ENCODE measurements at regions not wholly inside any gene's neighbourhood (a gene's known extent, or its start where the extent isn't known, plus 50 kb on each side); places are given as distances from the start of the nearest gene placed in this dataset.
"Not testable (repeated sequence)": the region's sequence is repeated elsewhere in the genome, so short reads cannot be mapped to it uniquely, and the experiment has no call there.

- H3K9ac ChIP-seq (ENCODE audit: low read depth in 1 of 2, low read length in 2 of 2) = no peak overlapping the region
- H3K4me3 ChIP-seq (ENCODE audit: low read depth in 1 of 2, low read length in 2 of 2) = no peak overlapping the region
- peaks cover 11 to 16% of the 10 kb centered on the region in 2 donors for H3K4me1 ChIP-seq (ENCODE audit: control insufficient read depth in 1 of 2, insufficient read depth in 2 of 2, low read length in 2 of 2)
- no peaks in the 10 kb centered on the region for H3K36me3 ChIP-seq (ENCODE audit: control insufficient read depth in 1 of 2, insufficient read depth in 2 of 2, low read length in 2 of 2)
- H3K27me3 ChIP-seq (ENCODE audit: control insufficient read depth in 1 of 2, insufficient read depth in 2 of 2, low read length in 2 of 2) = no peaks in the 10 kb centered on the region
- no peak overlapping the region for H3K27ac ChIP-seq (ENCODE audit: low read depth, low read length)
- H3K9me3 ChIP-seq (ENCODE audit: control insufficient read depth in 1 of 2, low read length in 2 of 2) = no peaks in the 10 kb centered on the region
Measured at GRCh38 chr9:73095425-73095824, 56.2 kb upstream of the ANXA1 start.

GRCh38 chr9:73093740-73094379 lies 57.8 kb upstream of the ANXA1 start:
- no peak overlapping the region for H3K9ac ChIP-seq (ENCODE audit: low read depth in 1 of 2, low read length in 2 of 2)
- no peaks in the 10 kb centered on the region for H3K36me3 ChIP-seq (ENCODE audit: control insufficient read depth in 1 of 2, insufficient read depth in 2 of 2, low read length in 2 of 2)
- peak overlapping the region in 1 of 2 donors; percentile 9 for H3K4me3 ChIP-seq (ENCODE audit: low read depth in 1 of 2, low read length in 2 of 2)
- H3K27ac ChIP-seq (ENCODE audit: low read depth, low read length) = no peak overlapping the region
- peaks cover 14 to 28% of the 10 kb centered on the region in 2 donors for H3K4me1 ChIP-seq (ENCODE audit: control insufficient read depth in 1 of 2, insufficient read depth in 2 of 2, low read length in 2 of 2)
- H3K27me3 ChIP-seq (ENCODE audit: control insufficient read depth in 1 of 2, insufficient read depth in 2 of 2, low read length in 2 of 2) = no peaks in the 10 kb centered on the region
- H3K9me3 ChIP-seq (ENCODE audit: control insufficient read depth in 1 of 2, low read length in 2 of 2) = no peaks in the 10 kb centered on the region

- Histone ChIP-seq H3K4me1 (ENCODE audit: control insufficient read depth in 1 of 2, insufficient read depth in 2 of 2, low read length in 2 of 2) (peaks cover 14 to 28% of the 10 kb centered on the region in 2 donors), H3K9ac (ENCODE audit: low read depth in 1 of 2, low read length in 2 of 2) (no peak overlapping the region), H3K27me3 (ENCODE audit: control insufficient read depth in 1 of 2, insufficient read depth in 2 of 2, low read length in 2 of 2) (no peaks in the 10 kb centered on the region), H3K4me3 (ENCODE audit: low read depth in 1 of 2, low read length in 2 of 2) (peak overlapping the region in 1 of 2 donors; percentile 9), H3K9me3 (ENCODE audit: control insufficient read depth in 1 of 2, low read length in 2 of 2) (no peaks in the 10 kb centered on the region), H3K27ac (ENCODE audit: low read depth, low read length) (no peak overlapping the region), H3K36me3 (ENCODE audit: control insufficient read depth in 1 of 2, insufficient read depth in 2 of 2, low read length in 2 of 2) (no peaks in the 10 kb centered on the region)
Measured at GRCh38 chr9:73093016-73093739, 58.5 kb upstream of the ANXA1 start.

GRCh38 chr9:73091909-73092308 lies 59.8 kb upstream of the ANXA1 start:
- Histone ChIP-seq H3K27ac (ENCODE audit: low read depth, low read length) (no peak overlapping the region), H3K36me3 (ENCODE audit: control insufficient read depth in 1 of 2, insufficient read depth in 2 of 2, low read length in 2 of 2) (no peaks in the 10 kb centered on the region), H3K27me3 (ENCODE audit: control insufficient read depth in 1 of 2, insufficient read depth in 2 of 2, low read length in 2 of 2) (no peaks in the 10 kb centered on the region), H3K4me1 (ENCODE audit: control insufficient read depth in 1 of 2, insufficient read depth in 2 of 2, low read length in 2 of 2) (peaks cover 14 to 28% of the 10 kb centered on the region in 2 donors), H3K9ac (ENCODE audit: low read depth in 1 of 2, low read length in 2 of 2) (no peak overlapping the region), H3K9me3 (ENCODE audit: control insufficient read depth in 1 of 2, low read length in 2 of 2) (no peaks in the 10 kb centered on the region), H3K4me3 (ENCODE audit: low read depth in 1 of 2, low read length in 2 of 2) (no peak overlapping the region)

- no peaks in the 10 kb centered on the region for H3K9me3 ChIP-seq (ENCODE audit: control insufficient read depth in 1 of 2, low read length in 2 of 2)
- peaks cover 14 to 28% of the 10 kb centered on the region in 2 donors for H3K4me1 ChIP-seq (ENCODE audit: control insufficient read depth in 1 of 2, insufficient read depth in 2 of 2, low read length in 2 of 2)
- H3K27me3 ChIP-seq (ENCODE audit: control insufficient read depth in 1 of 2, insufficient read depth in 2 of 2, low read length in 2 of 2) = no peaks in the 10 kb centered on the region
- H3K27ac ChIP-seq (ENCODE audit: low read depth, low read length) = no peak overlapping the region
- H3K36me3 ChIP-seq (ENCODE audit: control insufficient read depth in 1 of 2, insufficient read depth in 2 of 2, low read length in 2 of 2) = no peaks in the 10 kb centered on the region
- no peak overlapping the region for H3K4me3 ChIP-seq (ENCODE audit: low read depth in 1 of 2, low read length in 2 of 2)
- H3K9ac ChIP-seq (ENCODE audit: low read depth in 1 of 2, low read length in 2 of 2) = no peak overlapping the region
Measured at GRCh38 chr9:73090214-73090613, 61.5 kb upstream of the ANXA1 start.

- peaks cover 14 to 28% of the 10 kb centered on the region in 2 donors for H3K4me1 ChIP-seq (ENCODE audit: control insufficient read depth in 1 of 2, insufficient read depth in 2 of 2, low read length in 2 of 2)
Measured at GRCh38 chr9:73089304-73089985, 62.2 kb upstream of the ANXA1 start.

GRCh38 chr9:73087876-73088275 lies 63.8 kb upstream of the ANXA1 start:
- not testable (repeated sequence) for H3K4me3 ChIP-seq (ENCODE audit: low read depth in 1 of 2, low read length in 2 of 2); H3K9ac ChIP-seq (ENCODE audit: low read depth in 1 of 2, low read length in 2 of 2); H3K27me3 ChIP-seq (ENCODE audit: control insufficient read depth in 1 of 2, insufficient read depth in 2 of 2, low read length in 2 of 2); H3K36me3 ChIP-seq (ENCODE audit: control insufficient read depth in 1 of 2, insufficient read depth in 2 of 2, low read length in 2 of 2); H3K27ac ChIP-seq (ENCODE audit: low read depth, low read length); H3K9me3 ChIP-seq (ENCODE audit: control insufficient read depth in 1 of 2, low read length in 2 of 2)
- peaks cover 20 to 31% of the 10 kb centered on the region in 2 donors for H3K4me1 ChIP-seq (ENCODE audit: control insufficient read depth in 1 of 2, insufficient read depth in 2 of 2, low read length in 2 of 2)

More at GRCh38 chr9:73089304-73089985, 62.2 kb upstream of the ANXA1 start:
- no peak overlapping the region for H3K4me3 ChIP-seq (ENCODE audit: low read depth in 1 of 2, low read length in 2 of 2)
- H3K27ac ChIP-seq (ENCODE audit: low read depth, low read length) = no peak overlapping the region
- H3K9me3 ChIP-seq (ENCODE audit: control insufficient read depth in 1 of 2, low read length in 2 of 2) = no peaks in the 10 kb centered on the region
- no peaks in the 10 kb centered on the region for H3K36me3 ChIP-seq (ENCODE audit: control insufficient read depth in 1 of 2, insufficient read depth in 2 of 2, low read length in 2 of 2)
- no peak overlapping the region for H3K9ac ChIP-seq (ENCODE audit: low read depth in 1 of 2, low read length in 2 of 2)
- H3K27me3 ChIP-seq (ENCODE audit: control insufficient read depth in 1 of 2, insufficient read depth in 2 of 2, low read length in 2 of 2) = no peaks in the 10 kb centered on the region

- Histone ChIP-seq H3K4me3 (ENCODE audit: low read depth in 1 of 2, low read length in 2 of 2) (no peak overlapping the region), H3K27me3 (ENCODE audit: control insufficient read depth in 1 of 2, insufficient read depth in 2 of 2, low read length in 2 of 2) (no peaks in the 10 kb centered on the region), H3K4me1 (ENCODE audit: control insufficient read depth in 1 of 2, insufficient read depth in 2 of 2, low read length in 2 of 2) (peaks cover 17 to 21% of the 10 kb centered on the region in 2 donors), H3K36me3 (ENCODE audit: control insufficient read depth in 1 of 2, insufficient read depth in 2 of 2, low read length in 2 of 2) (no peaks in the 10 kb centered on the region), H3K9ac (ENCODE audit: low read depth in 1 of 2, low read length in 2 of 2) (no peak overlapping the region), H3K9me3 (ENCODE audit: control insufficient read depth in 1 of 2, low read length in 2 of 2) (no peaks in the 10 kb centered on the region), H3K27ac (ENCODE audit: low read depth, low read length) (no peak overlapping the region)
Measured at GRCh38 chr9:73083519-73083918, 68.1 kb upstream of the ANXA1 start.

GRCh38 chr9:73081979-73082657 lies 69.5 kb upstream of the ANXA1 start:
- H3K27me3 ChIP-seq (ENCODE audit: control insufficient read depth in 1 of 2, insufficient read depth in 2 of 2, low read length in 2 of 2) = no peaks in the 10 kb centered on the region
- no peaks in the 10 kb centered on the region for H3K36me3 ChIP-seq (ENCODE audit: control insufficient read depth in 1 of 2, insufficient read depth in 2 of 2, low read length in 2 of 2)
- H3K9me3 ChIP-seq (ENCODE audit: control insufficient read depth in 1 of 2, low read length in 2 of 2) = no peaks in the 10 kb centered on the region
- H3K4me3 ChIP-seq (ENCODE audit: low read depth in 1 of 2, low read length in 2 of 2) = no peak overlapping the region
- no peak overlapping the region for H3K27ac ChIP-seq (ENCODE audit: low read depth, low read length)
- H3K4me1 ChIP-seq (ENCODE audit: control insufficient read depth in 1 of 2, insufficient read depth in 2 of 2, low read length in 2 of 2) = peaks cover 17 to 28% of the 10 kb centered on the region in 2 donors
- no peak overlapping the region for H3K9ac ChIP-seq (ENCODE audit: low read depth in 1 of 2, low read length in 2 of 2)

Data from duodenal mucosa (tissue), 2 donors.